ENCODE measurements at regions not wholly inside any gene's neighbourhood (a gene's known extent, or its start where the extent isn't known, plus 50 kb on each side); places are given as distances from the start of the nearest gene placed in this dataset.

DNA sequence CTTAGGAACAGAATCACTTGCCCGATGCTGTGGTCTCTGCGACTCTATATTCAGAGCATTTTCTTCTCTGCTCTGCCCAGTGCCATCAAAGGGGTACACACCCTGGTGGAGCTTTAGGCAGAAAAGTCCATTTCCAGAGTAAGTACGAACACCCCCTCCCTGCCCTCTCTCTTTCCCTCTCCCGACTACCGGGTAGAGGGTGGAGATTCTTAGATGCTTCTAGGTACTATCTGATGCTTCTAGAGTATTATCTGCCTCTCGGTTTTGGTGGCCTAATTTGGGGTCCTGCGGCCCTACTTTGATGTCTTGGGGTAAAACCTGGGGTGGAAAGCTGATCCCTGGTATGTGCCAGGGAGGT, 245.4 kb upstream of the SOX4 start:
- intact Hi-C loops (cut with micrococcal nuclease) = no loop called here
- H3K36me3 ChIP-seq (replicated peaks in 1 of 2; ENCODE audit: control extremely low read depth in 1 of 2, control insufficient read depth in 1 of 2, extremely low read depth in 1 of 2, insufficient read depth in 2 of 2, low read length in 1 of 2) = no peaks in the 10 kb centered on the region
- no peaks in the 10 kb centered on the region for H3K27me3 Mint-ChIP-seq

DNA sequence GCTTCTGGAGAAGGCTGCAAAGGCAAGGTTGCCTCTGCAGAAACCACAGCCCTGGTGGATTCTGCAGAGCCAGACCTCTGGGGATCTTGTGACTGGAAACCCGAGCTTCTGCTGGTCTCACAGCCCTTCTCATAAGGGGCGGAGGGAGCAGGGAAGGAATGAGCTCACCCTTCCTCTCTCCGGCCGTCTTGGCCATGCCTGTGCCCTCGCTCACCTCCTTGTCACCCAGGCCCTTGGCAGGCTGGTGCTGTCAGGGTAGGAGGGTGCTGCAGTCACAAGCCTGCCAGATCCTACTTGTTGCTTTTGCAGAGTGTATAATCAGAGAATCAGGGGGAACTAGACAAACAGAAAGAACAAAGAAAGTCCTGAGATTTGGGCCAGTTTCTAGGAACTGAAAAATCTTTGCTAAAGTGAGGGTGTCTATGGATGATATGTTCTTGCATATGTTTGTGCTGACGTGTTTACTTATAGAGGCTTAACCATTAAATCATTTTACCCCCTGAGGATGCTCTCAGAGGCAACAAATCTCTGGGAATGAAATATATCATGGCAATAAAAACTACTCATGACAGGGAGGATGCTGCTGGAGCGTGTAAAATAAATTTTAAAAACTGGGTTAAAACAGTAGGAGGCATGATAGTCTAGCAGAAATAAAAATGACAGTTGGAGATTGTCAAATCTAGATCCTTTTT, 244.9 kb upstream of the SOX4 start:
- H3K9me3 Mint-ChIP-seq (ENCODE audit: insufficient read depth) = peaks cover 4% of the 10 kb centered on the region
- 81% methylated on average over 5 of the region's 7 CpGs for WGBS (ENCODE audit: insufficient coverage)
- H3K27ac Mint-ChIP-seq = no peak overlapping the region
- Histone ChIP-seq H3K36me3 (replicated peaks in 1 of 2; ENCODE audit: control extremely low read depth in 1 of 2, control insufficient read depth in 1 of 2, extremely low read depth in 1 of 2, insufficient read depth in 2 of 2, low read length in 1 of 2) (no peaks in the 10 kb centered on the region), H3K9me3 (ENCODE audit: control extremely low read depth in 1 of 3, control insufficient read depth in 2 of 3, insufficient read depth in 1 of 3, low read length in 2 of 3) (peaks cover 0 to 2% (median 0%) of the 10 kb centered on the region in 3 donors), H3K9ac (ENCODE audit: low read length) (no peak overlapping the region), H2AFZ (ENCODE audit: insufficient read depth, low read depth, low read length, poor library complexity, severe bottlenecking) (no peak overlapping the region), H4K20me1 (ENCODE audit: control insufficient read depth, insufficient read depth, low read length, poor library complexity, severe bottlenecking) (no peaks in the 10 kb centered on the region), H3K79me2 (ENCODE audit: control insufficient read depth, insufficient read depth, low read length) (no peaks in the 10 kb centered on the region), H3K27me3 (replicated peaks in 1 of 4; ENCODE audit: control extremely low read depth in 1 of 4, control insufficient read depth in 3 of 4, insufficient read depth in 4 of 4, low read length in 3 of 4) (no peaks in the 10 kb centered on the region), H3K27ac (ENCODE audit: low read length in 2 of 2) (no peak overlapping the region), H3K4me1 (ENCODE audit: control insufficient read depth in 2 of 2, insufficient read depth in 2 of 2, low read length in 2 of 2) (no peaks in the 10 kb centered on the region), H3K4me3 (ENCODE audit: control extremely low read depth in 1 of 5, extremely low read depth in 1 of 5, insufficient read depth in 1 of 5, low read depth in 2 of 5, low read length in 4 of 5) (no peak overlapping the region), H3K4me2 (replicated peaks; ENCODE audit: low read depth, low read length, poor library complexity, severe bottlenecking) (no peak overlapping the region)
- CTCF ChIA-PET = no interaction called here
- DNase-seq (no peak), ATAC-seq (ENCODE audit: low read depth) (no peak)
- H3K4me3 Mint-ChIP-seq = no peak overlapping the region
- intact Hi-C loops (cut with micrococcal nuclease) = no loop called here
- H3K27me3 Mint-ChIP-seq = no peaks in the 10 kb centered on the region
- H3K4me1 Mint-ChIP-seq = no peaks in the 10 kb centered on the region
- TF ChIP-seq EZH2 (IDR thresholded peaks at IDR 0.05; ENCODE audit: borderline replicate concordance, insufficient read depth, low read depth, low read length, poor library complexity, severe bottlenecking) = no peak
- TF ChIP-seq, protein P1, sequence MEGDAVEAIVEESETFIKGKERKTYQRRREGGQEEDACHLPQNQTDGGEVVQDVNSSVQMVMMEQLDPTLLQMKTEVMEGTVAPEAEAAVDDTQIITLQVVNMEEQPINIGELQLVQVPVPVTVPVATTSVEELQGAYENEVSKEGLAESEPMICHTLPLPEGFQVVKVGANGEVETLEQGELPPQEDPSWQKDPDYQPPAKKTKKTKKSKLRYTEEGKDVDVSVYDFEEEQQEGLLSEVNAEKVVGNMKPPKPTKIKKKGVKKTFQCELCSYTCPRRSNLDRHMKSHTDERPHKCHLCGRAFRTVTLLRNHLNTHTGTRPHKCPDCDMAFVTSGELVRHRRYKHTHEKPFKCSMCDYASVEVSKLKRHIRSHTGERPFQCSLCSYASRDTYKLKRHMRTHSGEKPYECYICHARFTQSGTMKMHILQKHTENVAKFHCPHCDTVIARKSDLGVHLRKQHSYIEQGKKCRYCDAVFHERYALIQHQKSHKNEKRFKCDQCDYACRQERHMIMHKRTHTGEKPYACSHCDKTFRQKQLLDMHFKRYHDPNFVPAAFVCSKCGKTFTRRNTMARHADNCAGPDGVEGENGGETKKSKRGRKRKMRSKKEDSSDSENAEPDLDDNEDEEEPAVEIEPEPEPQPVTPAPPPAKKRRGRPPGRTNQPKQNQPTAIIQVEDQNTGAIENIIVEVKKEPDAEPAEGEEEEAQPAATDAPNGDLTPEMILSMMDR (IDR thresholded peaks at IDR 0.05) = no peak
- POLR2A ChIA-PET = no interaction called here

More for the DNA sequence above, 245.4 kb upstream of the SOX4 start:
- CTCF ChIA-PET = no interaction called here
- H3K4me3 Mint-ChIP-seq = no peak overlapping the region
- no peaks in the 10 kb centered on the region for H4K20me1 ChIP-seq (ENCODE audit: control insufficient read depth, insufficient read depth, low read length, poor library complexity, severe bottlenecking)
- POLR2A ChIA-PET = no interaction called here
- H3K9me3 ChIP-seq (ENCODE audit: control extremely low read depth in 1 of 3, control insufficient read depth in 2 of 3, insufficient read depth in 1 of 3, low read length in 2 of 3) = peaks cover 0 to 2% (median 0%) of the 10 kb centered on the region in 3 donors
- no peaks in the 10 kb centered on the region for H3K27me3 ChIP-seq (replicated peaks in 1 of 4; ENCODE audit: control extremely low read depth in 1 of 4, control insufficient read depth in 3 of 4, insufficient read depth in 4 of 4, low read length in 3 of 4)
- H3K9me3 Mint-ChIP-seq (ENCODE audit: insufficient read depth) = peaks cover 4% of the 10 kb centered on the region
- H3K4me1 ChIP-seq (ENCODE audit: control insufficient read depth in 2 of 2, insufficient read depth in 2 of 2, low read length in 2 of 2) = no peaks in the 10 kb centered on the region
- no peak overlapping the region for H2AFZ ChIP-seq (ENCODE audit: insufficient read depth, low read depth, low read length, poor library complexity, severe bottlenecking)
- H3K27ac ChIP-seq (ENCODE audit: low read length in 2 of 2) = no peak overlapping the region
- H3K4me1 Mint-ChIP-seq = no peaks in the 10 kb centered on the region
- no peak for ATAC-seq (ENCODE audit: low read depth)
- no peak for DNase-seq
- no peak overlapping the region for H3K4me2 ChIP-seq (replicated peaks; ENCODE audit: low read depth, low read length, poor library complexity, severe bottlenecking)
- H3K27ac Mint-ChIP-seq = no peak overlapping the region
- H3K79me2 ChIP-seq (ENCODE audit: control insufficient read depth, insufficient read depth, low read length) = no peaks in the 10 kb centered on the region
- H3K9ac ChIP-seq (ENCODE audit: low read length) = no peak overlapping the region
- H3K4me3 ChIP-seq (ENCODE audit: control extremely low read depth in 1 of 5, extremely low read depth in 1 of 5, insufficient read depth in 1 of 5, low read depth in 2 of 5, low read length in 4 of 5) = no peak overlapping the region
- WGBS (ENCODE audit: insufficient coverage) = 93% methylated on average over 2 of the region's 7 CpGs
- TF ChIP-seq, protein P1 (IDR thresholded peaks at IDR 0.05) = no peak
- TF ChIP-seq EZH2 (IDR thresholded peaks at IDR 0.05; ENCODE audit: borderline replicate concordance, insufficient read depth, low read depth, low read length, poor library complexity, severe bottlenecking) = no peak

Data from B cell (primary cell).